ENCODE measurements at regions not wholly inside any gene's neighbourhood (a gene's known extent, or its start where the extent isn't known, plus 50 kb on each side); places are given as distances from the start of the nearest gene placed in this dataset.
A peak's percentile ranks its signal among the peaks of the same experiment; 100 is the strongest.

DNA sequence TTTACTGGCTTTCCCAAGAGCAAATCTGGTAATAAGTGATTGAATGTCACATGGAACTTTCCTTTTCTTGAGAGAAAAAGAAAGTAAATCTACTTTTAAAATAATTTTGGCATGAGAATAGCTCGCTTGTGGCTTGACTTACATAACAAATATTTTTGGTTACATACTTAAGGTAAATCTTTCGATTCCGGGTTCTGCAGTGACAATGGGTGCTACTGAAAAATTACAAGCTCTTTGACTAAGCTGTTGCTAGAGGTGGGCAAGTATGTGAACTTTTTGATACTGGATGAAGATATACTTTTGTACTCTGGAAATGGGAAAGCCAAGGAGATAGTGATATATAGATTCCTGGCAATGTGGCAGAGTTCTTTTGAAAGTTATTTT, 51.9 kb upstream of the OTOL1 start:
- DNase-seq (ENCODE audit: low spot score) = no peak

DNA sequence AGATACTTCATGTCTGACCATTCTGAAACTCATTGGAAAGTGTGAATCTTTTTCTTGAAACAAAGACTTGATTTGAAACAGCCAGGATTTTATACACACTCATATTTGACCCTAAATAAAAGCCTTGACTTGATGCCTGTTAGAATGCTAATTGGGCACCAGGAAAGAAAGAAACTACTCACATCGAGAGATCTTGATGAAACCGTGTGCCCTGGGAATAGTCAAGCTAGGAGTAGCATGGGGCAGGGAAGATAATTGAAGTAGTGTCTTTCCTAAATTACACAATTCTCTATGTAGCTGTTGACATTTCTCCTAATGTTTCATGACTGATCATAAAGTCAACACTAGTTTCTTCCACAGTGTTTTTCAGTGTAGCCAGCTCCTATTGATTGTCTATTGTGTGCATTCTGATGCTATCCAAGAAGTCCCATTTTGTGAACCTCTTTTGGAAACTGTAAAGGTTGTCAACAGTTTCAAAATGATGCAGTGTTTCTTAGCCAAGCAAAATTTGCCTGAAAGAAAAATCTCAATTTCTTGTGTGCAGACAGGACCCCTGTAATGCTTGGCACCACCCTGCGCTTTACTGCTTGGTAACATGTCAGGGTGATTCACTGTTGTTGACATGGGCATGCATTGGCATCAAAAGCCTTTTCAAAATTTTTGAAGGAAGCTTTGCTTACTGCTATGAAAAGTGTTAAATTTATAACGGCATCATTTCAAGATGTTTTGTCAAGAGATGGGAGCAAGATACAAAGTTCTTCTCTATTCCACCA, 52.5 kb upstream of the OTOL1 start:
- DNase-seq (ENCODE audit: low spot score) = no peak

DNA sequence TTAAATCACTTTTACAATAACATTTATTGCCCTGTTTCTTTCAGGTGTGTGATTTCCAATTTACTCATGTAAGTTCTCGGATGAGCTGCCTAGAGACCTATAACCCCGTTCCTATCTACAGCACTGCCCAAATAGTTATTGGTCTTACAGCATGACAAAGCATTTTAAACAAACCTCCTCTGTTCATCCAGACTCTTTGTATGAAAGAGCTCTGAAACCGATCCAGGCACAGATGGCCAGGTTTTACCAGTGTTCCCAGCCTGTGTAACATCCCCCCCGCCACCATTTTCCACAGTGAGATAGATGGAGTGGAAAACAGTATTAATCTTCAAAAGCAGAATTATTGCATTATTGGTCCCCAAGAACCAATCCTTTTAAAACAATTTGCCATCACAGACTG, 59.0 kb upstream of the SPTSSB start:
- DNase-seq (ENCODE audit: low spot score) = no peak

DNA sequence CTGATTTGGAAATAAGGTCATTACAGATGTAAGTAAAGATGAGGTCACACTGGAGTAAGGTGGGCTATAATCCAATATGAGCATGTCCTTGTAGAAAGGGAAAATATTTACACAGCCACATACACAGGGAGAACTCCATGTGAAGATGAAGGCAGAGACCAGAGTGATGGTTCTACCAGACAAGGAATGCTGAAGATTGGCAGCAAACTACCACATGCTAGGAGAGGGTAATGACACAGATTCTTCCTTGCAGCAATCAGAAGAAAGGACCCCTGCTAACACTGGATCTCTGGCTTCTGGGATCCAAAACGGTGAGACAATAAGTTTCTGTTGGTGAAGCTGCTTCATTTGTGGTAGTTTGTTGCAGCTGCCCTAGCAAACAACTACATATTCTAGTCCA, 56.0 kb upstream of the SPTSSB start:
- no peak for DNase-seq (ENCODE audit: low spot score)

DNA sequence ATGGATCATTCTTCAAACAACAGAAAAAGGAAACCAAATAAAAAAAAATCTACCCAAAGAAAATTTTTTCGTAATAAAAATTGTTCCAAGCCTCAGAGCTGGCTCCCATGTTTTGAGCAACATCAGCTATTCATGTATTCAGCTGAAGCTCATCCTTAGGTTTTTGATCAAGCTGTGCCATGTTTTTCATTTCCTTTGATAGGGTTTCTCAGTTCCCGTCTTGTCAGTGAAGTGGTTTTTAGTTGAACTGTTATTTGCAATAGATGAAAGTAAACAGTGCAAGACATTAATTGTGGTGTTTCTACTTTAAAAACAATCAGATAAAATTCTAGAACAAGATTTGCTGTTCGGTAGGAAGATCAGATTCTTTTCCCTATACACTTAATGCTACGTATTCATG, 55.4 kb upstream of the SPTSSB start:
- no peak for DNase-seq (ENCODE audit: low spot score)

DNA sequence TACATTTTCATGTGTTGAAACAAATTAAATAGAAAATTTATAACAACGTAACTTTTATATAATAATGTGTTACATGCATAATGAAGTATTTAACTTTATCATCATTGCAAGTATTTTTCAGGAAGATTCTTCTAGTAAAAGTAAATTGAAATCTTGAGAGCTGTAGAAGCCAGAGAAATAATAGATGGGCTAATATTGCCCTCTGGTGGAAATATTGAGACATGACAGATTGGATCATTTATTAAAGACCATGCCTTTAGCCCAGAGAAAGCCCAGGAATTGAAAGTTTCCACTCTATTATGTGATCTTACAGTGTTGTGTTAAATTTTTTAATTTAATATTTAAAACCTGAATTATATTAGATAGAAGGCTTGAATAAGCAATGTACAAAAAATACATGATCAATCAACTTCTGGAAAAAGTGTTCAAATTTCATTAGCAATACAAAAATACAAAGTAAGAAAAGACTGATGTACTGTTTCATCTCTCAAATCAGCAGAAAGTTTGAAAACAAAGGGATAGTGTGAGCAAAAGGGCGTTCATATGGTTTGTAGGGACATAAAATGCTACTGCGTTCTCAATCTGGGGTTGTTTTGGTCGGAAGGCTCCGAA, 52.7 kb upstream of the SPTSSB start:
- DNase-seq (ENCODE audit: low spot score) = peak; percentile 25

DNA sequence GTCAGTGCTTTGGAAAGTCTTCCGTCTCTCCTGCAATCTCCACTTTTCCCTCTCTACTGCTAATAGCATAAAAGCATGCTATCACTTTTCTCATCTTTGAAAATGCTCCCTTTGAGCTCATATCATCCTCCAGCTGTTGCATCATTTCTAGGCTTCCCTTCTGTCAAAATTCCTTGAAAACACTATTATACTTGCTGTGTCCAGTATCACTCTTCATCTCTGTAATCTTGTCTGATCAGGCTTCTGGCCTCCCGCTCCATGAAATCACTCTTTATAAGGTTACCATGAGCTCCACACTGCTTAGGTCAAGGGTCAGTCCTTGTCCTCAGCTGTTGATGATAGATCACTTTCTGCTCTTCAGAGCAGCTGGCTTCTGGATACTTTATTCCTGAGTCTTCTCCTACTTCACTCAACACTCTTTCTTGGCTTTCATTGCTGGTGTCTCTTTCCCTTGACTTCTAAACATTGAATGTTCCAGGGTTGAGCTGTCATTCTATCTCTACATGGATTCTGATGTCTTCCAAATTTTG, 50.9 kb upstream of the SPTSSB start:
- DNase-seq (ENCODE audit: low spot score) = no peak

Data from hepatic stellate cell (primary cell).